Esophagus squamous epithelium (tissue), 4 donors: ENCODE measurements at regions not wholly inside any gene's neighbourhood (a gene's known extent, or its start where the extent isn't known, plus 50 kb on each side); places are given as distances from the start of the nearest gene placed in this dataset.

Experiments
- POLR2A ChIP-seq, 4 donors: fragments of 450-650 bp; IDR thresholded peaks; one replicate each; pipeline ENCODE4 v1.6.1; 2017; ENCODE audit warnings: antibody characterized with exemption in 4 of 4, mild to moderate bottlenecking in 4 of 4, moderate library complexity in 3 of 4
- TF ChIP-seq, protein P1 (sequence below), 6 experiments: fragments of 450-650 bp in 4 of 6; fragments of 200-600 bp in 2 of 6; sonication (generic) in 2 of 6; IDR thresholded peaks; one replicate each; pipeline ENCODE4 v1.5.1; 2016 to 2019; ENCODE audit warnings: antibody characterized with exemption in 6 of 6, mild to moderate bottlenecking in 4 of 6, moderate library complexity in 4 of 6

DNA sequence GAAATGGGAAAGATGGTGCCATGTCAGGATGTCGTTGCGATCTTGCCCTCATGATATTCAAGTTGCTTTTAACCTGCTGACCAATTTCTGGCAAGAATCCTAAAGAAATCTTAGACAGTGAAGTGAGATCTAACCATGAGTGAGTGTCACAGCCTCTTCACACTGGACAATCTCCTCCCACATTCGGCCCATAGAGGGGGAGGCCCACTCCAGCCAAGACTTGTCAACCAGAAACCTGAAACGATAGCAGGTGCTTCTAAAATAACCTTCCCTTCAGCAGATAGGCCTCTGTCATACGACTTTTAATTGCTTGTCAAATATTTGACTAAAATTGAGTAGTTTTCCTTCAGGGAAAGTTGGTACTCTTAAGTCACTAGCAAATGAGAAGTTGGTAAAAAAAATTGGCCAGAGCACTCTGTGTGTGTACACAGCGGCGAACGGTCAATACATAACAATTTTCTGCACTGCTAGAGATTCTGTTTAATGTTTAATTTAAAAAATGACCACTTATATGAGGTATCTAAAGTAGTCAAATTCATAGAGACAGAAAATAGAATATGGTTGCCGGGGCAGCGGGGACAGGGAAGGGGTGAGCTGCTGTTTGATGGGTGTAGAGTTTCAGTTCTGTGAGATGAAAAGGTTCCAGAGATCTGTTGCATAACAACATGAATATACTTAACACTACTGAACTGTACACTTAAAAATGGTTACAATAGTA lies 110.2 kb downstream of the VAPA start:
- TF ChIP-seq, protein P1, sequence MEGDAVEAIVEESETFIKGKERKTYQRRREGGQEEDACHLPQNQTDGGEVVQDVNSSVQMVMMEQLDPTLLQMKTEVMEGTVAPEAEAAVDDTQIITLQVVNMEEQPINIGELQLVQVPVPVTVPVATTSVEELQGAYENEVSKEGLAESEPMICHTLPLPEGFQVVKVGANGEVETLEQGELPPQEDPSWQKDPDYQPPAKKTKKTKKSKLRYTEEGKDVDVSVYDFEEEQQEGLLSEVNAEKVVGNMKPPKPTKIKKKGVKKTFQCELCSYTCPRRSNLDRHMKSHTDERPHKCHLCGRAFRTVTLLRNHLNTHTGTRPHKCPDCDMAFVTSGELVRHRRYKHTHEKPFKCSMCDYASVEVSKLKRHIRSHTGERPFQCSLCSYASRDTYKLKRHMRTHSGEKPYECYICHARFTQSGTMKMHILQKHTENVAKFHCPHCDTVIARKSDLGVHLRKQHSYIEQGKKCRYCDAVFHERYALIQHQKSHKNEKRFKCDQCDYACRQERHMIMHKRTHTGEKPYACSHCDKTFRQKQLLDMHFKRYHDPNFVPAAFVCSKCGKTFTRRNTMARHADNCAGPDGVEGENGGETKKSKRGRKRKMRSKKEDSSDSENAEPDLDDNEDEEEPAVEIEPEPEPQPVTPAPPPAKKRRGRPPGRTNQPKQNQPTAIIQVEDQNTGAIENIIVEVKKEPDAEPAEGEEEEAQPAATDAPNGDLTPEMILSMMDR (IDR thresholded peaks at IDR 0.05), result no peak
- no peak for TF ChIP-seq POLR2A (IDR thresholded peaks at IDR 0.05)
